ENCODE measurements at regions not wholly inside any gene's neighbourhood (a gene's known extent, or its start where the extent isn't known, plus 50 kb on each side); places are given as distances from the start of the nearest gene placed in this dataset.

GRCh38 chr15:92266796-92267685 lies 126.6 kb upstream of the ST8SIA2 start:
- BruUV-seq (replicated peaks) = no TSS peak
- no peaks in the 10 kb centered on the region for H3K9me3 ChIP-seq (ENCODE audit: low read length)
- no peak for DNase-seq (ENCODE audit: low spot score)
- no peaks in the 10 kb centered on the region for H3K36me3 ChIP-seq (replicated peaks in 1 of 2; ENCODE audit: control insufficient read depth in 1 of 2, insufficient read depth in 2 of 2, low read length in 2 of 2)
- ChIA-PET CTCF (ENCODE audit: low intra/inter-chr PET ratio, low total read pairs) (no interaction called here), POLR2A (no interaction called here)
- peaks cover 0 to 4% of the 10 kb centered on the region in 2 experiments; a peak in 2 of 5 replicates for H3K27me3 ChIP-seq (ENCODE audit: control insufficient read depth in 1 of 2, insufficient read depth in 2 of 2, low read length in 2 of 2)
- intact Hi-C loops (cut with micrococcal nuclease; ENCODE audit: unreplicated experiment) (no loop called here), in situ Hi-C loops (cut with HindIII; ENCODE audit: extremely low pct_ligation_motif_present, low pct_unique_long_range_greater_than_20kb) (no loop called here)
- H4K20me1 ChIP-seq (ENCODE audit: insufficient read depth, low read length) = no peaks in the 10 kb centered on the region
- no peaks in the 10 kb centered on the region for H3K4me1 ChIP-seq (ENCODE audit: insufficient read depth, low read length)
- no peak overlapping the region for H3K9ac ChIP-seq (ENCODE audit: insufficient read depth, low read depth, low read length)
- no peak overlapping the region for H3K4me3 ChIP-seq (replicated peaks in 1 of 3; ENCODE audit: insufficient read depth in 1 of 3, low read depth in 2 of 3, low read length in 3 of 3)
- no peak for TF ChIP-seq SNAPC5 (CRISPR knock-in tag; IDR thresholded peaks at IDR 0.05; ENCODE audit: borderline replicate concordance)
- TF ChIP-seq ZNF737 (CRISPR knock-in tag; IDR thresholded peaks at IDR 0.05; ENCODE audit: borderline replicate concordance) = no peak
- TF ChIP-seq RAD21 (CRISPR knock-in tag; IDR thresholded peaks at IDR 0.05) = no peak
- 17% methylated on average over 11 of the region's 14 CpGs for WGBS (ENCODE audit: low lambda C conversion rate)
- FAIRE-seq = no peak
- no peak overlapping the region for H3K4me2 ChIP-seq (ENCODE audit: low read depth, low read length)
- H3K79me2 ChIP-seq (ENCODE audit: insufficient read depth, low read length) = no peaks in the 10 kb centered on the region
- H3K27ac ChIP-seq (ENCODE audit: extremely low read length, insufficient read depth, low read length) = no peak overlapping the region
- H2AFZ ChIP-seq (ENCODE audit: low read length) = no peak overlapping the region
- ATAC-seq = no peak

- Histone ChIP-seq H3K27me3 (ENCODE audit: control insufficient read depth in 1 of 2, insufficient read depth in 2 of 2, low read length in 2 of 2) (peaks cover 0 to 4% of the 10 kb centered on the region in 2 experiments; a peak in 2 of 5 replicates), H2AFZ (ENCODE audit: low read length) (no peak overlapping the region), H3K9ac (ENCODE audit: insufficient read depth, low read depth, low read length) (no peak overlapping the region), H3K4me2 (ENCODE audit: low read depth, low read length) (no peak overlapping the region), H3K9me3 (ENCODE audit: low read length) (no peaks in the 10 kb centered on the region), H3K4me3 (replicated peaks in 1 of 3; ENCODE audit: insufficient read depth in 1 of 3, low read depth in 2 of 3, low read length in 3 of 3) (no peak overlapping the region), H4K20me1 (ENCODE audit: insufficient read depth, low read length) (no peaks in the 10 kb centered on the region), H3K4me1 (ENCODE audit: insufficient read depth, low read length) (no peaks in the 10 kb centered on the region), H3K79me2 (ENCODE audit: insufficient read depth, low read length) (no peaks in the 10 kb centered on the region), H3K36me3 (replicated peaks in 1 of 2; ENCODE audit: control insufficient read depth in 1 of 2, insufficient read depth in 2 of 2, low read length in 2 of 2) (no peaks in the 10 kb centered on the region), H3K27ac (ENCODE audit: extremely low read length, insufficient read depth, low read length) (no peak overlapping the region)
- ChIA-PET POLR2A (no interaction called here), CTCF (ENCODE audit: low intra/inter-chr PET ratio, low total read pairs) (no interaction called here)
- FAIRE-seq = no peak
- no peak for DNase-seq (ENCODE audit: low spot score)
- in situ Hi-C loops (cut with HindIII; ENCODE audit: extremely low pct_ligation_motif_present, low pct_unique_long_range_greater_than_20kb) (no loop called here), intact Hi-C loops (cut with micrococcal nuclease; ENCODE audit: unreplicated experiment) (no loop called here)
- no TSS peak for BruUV-seq (replicated peaks)
- WGBS (ENCODE audit: low lambda C conversion rate) = 0% methylated on average over 2 of the region's 3 CpGs
- no peak for ATAC-seq
- no peak for TF ChIP-seq ZNF317 (CRISPR knock-in tag; IDR thresholded peaks at IDR 0.05)
- no peak for TF ChIP-seq MTA1 (CRISPR knock-in tag; IDR thresholded peaks at IDR 0.05; ENCODE audit: borderline replicate concordance)
- TF ChIP-seq ZNF556 (CRISPR knock-in tag; IDR thresholded peaks at IDR 0.05; ENCODE audit: borderline replicate concordance) = no peak
- no peak for TF ChIP-seq TEF (CRISPR knock-in tag; IDR thresholded peaks at IDR 0.05)
- no peak for TF ChIP-seq ZNF337 (CRISPR knock-in tag; IDR thresholded peaks at IDR 0.05; ENCODE audit: borderline replicate concordance, low read depth)
- no peak for TF ChIP-seq MXD1 (CRISPR knock-in tag; IDR thresholded peaks at IDR 0.05)
- TF ChIP-seq ARID5B (CRISPR knock-in tag; IDR thresholded peaks at IDR 0.05) = no peak
These were observed 124.8 kb upstream of the ST8SIA2 start for GRCh38 chr15:92268900-92269299.

Data from HepG2 (cell line).